Calu3 (cell line): ENCODE measurements at regions not wholly inside any gene's neighbourhood (a gene's known extent, or its start where the extent isn't known, plus 50 kb on each side); places are given as distances from the start of the nearest gene placed in this dataset.

Source experiments
- BruUV-seq: library from RNA; stranded (reverse); fragments of 400-500 nt; replicated peaks from 2 replicates; lab custom pipeline; 2021; lab: Mats Ljungman, UMichigan
- CTCF ChIA-PET: fragments of 300-600 bp; sonication (Branson Sonifier 250); formaldehyde crosslinking; loops from one replicate; lab custom pipeline; 2022; ENCODE audit warnings: antibody characterized with exemption; lab: Charles Lee
- DNase-seq: peaks from one replicate; pipeline ENCODE4 v3.0.0; 2022
- H3K27ac Mint-ChIP-seq: one replicate; pipeline ENCODE4 v1.8.0; 2022; ENCODE audit warnings: mixed read lengths; ENCODE audit not compliant: unreplicated experiment
- H3K27me3 Mint-ChIP-seq: one replicate; pipeline ENCODE4 v1.8.0; 2022; ENCODE audit warnings: mixed read lengths; ENCODE audit not compliant: unreplicated experiment
- H3K36me3 Mint-ChIP-seq: one replicate; pipeline ENCODE4 v1.8.0; 2022; ENCODE audit warnings: mild to moderate bottlenecking, moderate library complexity, mixed read lengths; ENCODE audit not compliant: insufficient read depth, unreplicated experiment
- H3K4me1 Mint-ChIP-seq: one replicate; pipeline ENCODE4 v1.8.0; 2022; ENCODE audit warnings: mild to moderate bottlenecking, low read depth, mixed read lengths; ENCODE audit not compliant: unreplicated experiment
- H3K4me3 Mint-ChIP-seq: one replicate; pipeline ENCODE4 v1.8.0; 2022; ENCODE audit warnings: mild to moderate bottlenecking, low read depth, moderate library complexity, mixed read lengths; ENCODE audit not compliant: unreplicated experiment
- H3K9me3 Mint-ChIP-seq: one replicate; pipeline ENCODE4 v1.8.0; 2022; ENCODE audit warnings: low read depth, mixed read lengths; ENCODE audit not compliant: unreplicated experiment
- CTCF ChIP-seq: fragments of 200-600 bp; IDR thresholded peaks from one replicate; pipeline ENCODE4 v1.8.0; 2022; ENCODE audit warnings: antibody characterized with exemption; ENCODE audit not compliant: unreplicated experiment
- intact Hi-C: fragments of 100-400 bp; cut with micrococcal nuclease; formaldehyde crosslinking; loops from one replicate; pipeline ENCODE4 v1.10.0; 2022; ENCODE audit not compliant: unreplicated experiment

GRCh38 chr6:140370976-140371870 is 996.8 kb upstream of the CITED2 start:
- no TSS peak for BruUV-seq
- CTCF ChIA-PET = interaction anchor here (0.6 kb wide), 1 partner anchor 1550 kb away, joined by 3 read pairs; no protein-coding TSS in a partner anchor
- TF ChIP-seq CTCF = no peak
- Mint-ChIP-seq H3K4me3 (no peak overlapping the region), H3K4me1 (no peaks in the 10 kb centered on the region), H3K27me3 (no peaks in the 10 kb centered on the region), H3K36me3 (no peaks in the 10 kb centered on the region), H3K27ac (no peak overlapping the region), H3K9me3 (no peaks in the 10 kb centered on the region)
- no peak for DNase-seq
- intact Hi-C loops = no loop called here

GRCh38 chr6:140370441-140370840 is 996.0 kb upstream of the CITED2 start:
- H3K27ac Mint-ChIP-seq = no peak overlapping the region
- no peak for DNase-seq
- H3K4me3 Mint-ChIP-seq = no peak overlapping the region
- H3K27me3 Mint-ChIP-seq = no peaks in the 10 kb centered on the region
- no peaks in the 10 kb centered on the region for H3K4me1 Mint-ChIP-seq
- intact Hi-C loops = no loop called here
- no peaks in the 10 kb centered on the region for H3K36me3 Mint-ChIP-seq
- CTCF ChIA-PET = no interaction called here
- TF ChIP-seq CTCF = no peak
- H3K9me3 Mint-ChIP-seq = peaks cover 3% of the 10 kb centered on the region
- BruUV-seq = no TSS peak

- intact Hi-C loops = no loop called here
- TF ChIP-seq CTCF = no peak
- Mint-ChIP-seq H3K4me1 (no peaks in the 10 kb centered on the region), H3K36me3 (no peaks in the 10 kb centered on the region), H3K27me3 (no peaks in the 10 kb centered on the region), H3K9me3 (peaks cover 5% of the 10 kb centered on the region), H3K27ac (peak overlapping the region; percentile 33), H3K4me3 (no peak overlapping the region)
- CTCF ChIA-PET = no interaction called here
- BruUV-seq = no TSS peak
- peak; percentile 30 for DNase-seq
Observed at GRCh38 chr6:140366991-140367390, 992.5 kb upstream of the CITED2 start.

- Mint-ChIP-seq H3K4me1 (no peaks in the 10 kb centered on the region), H3K9me3 (peaks cover 5% of the 10 kb centered on the region), H3K27me3 (no peaks in the 10 kb centered on the region), H3K4me3 (no peak overlapping the region), H3K36me3 (no peaks in the 10 kb centered on the region), H3K27ac (no peak overlapping the region)
- intact Hi-C loops = no loop called here
- CTCF ChIA-PET = no interaction called here
- no TSS peak for BruUV-seq
- no peak for DNase-seq
- no peak for TF ChIP-seq CTCF
Observed at GRCh38 chr6:140364916-140365315, 990.5 kb upstream of the CITED2 start.
